Activated T-cell treated with anti-CD3 and anti-CD28 coated beads, Interleukin-2, amount 50 U/mL, for 48 hours (primary cell): ENCODE measurements at regions not wholly inside any gene's neighbourhood (a gene's known extent, or its start where the extent isn't known, plus 50 kb on each side); places are given as distances from the start of the nearest gene placed in this dataset.
"Not testable (repeated sequence)": the region's sequence is repeated elsewhere in the genome, so short reads cannot be mapped to it uniquely, and the experiment has no call there.

Experiments used
- DNase-seq, 2 experiments: peaks; one replicate each; pipeline ENCODE4 v3.0.0-alpha.2; 2020

- no peak for DNase-seq
These were observed 1645.2 kb upstream of the CDH6 start for GRCh38 chr5:29548262-29548661.

DNA sequence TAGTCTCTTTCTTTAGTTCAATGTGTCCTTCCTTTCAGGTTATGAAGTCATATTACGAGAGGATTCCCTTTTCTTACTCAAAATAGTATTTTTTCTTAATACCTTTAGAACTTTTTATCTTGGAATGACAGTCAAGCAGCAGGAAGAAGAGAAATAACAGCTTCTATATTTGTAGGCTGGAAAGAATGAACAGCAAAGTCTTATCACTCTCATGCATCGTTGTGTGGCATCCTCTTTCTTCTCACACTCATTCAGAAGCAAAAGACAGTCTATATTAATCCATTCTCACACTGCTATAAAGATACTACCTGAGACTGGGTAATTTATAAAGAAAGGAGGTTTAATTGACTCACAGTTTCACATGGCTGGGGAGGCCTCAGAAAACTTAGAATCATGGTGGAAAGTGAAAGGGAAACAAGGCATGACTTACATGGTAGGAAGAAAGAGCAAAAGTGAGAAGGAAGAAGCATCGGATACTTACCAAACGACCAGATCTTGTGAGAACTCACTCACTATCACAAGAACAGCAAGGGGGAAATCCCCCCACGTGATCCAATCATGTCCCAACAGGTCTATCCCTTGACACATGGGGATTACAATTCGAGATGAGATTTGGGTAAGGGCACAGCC lies 1646.1 kb upstream of the CDH6 start:
- no peak for DNase-seq

DNA sequence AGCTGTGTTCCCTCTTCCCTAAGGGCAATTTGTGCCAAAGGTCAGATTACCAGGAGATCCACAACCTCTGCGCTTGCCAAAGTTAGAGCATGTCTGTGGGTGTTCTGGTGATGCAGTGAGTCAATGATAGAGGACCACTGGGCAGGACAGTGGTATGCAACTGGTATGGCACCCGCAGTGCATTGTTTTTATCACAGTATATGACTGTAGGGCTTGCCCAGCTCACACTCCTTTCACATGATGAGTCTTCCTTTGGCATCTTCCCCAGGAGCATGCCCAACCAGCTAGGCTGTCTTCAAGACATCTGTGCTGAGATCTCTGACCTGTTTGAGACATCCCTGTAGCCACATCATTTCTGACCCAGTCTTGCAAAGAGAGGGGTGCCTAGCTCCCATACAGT lies 1650.0 kb upstream of the CDH6 start:
- DNase-seq, result no peak

DNA sequence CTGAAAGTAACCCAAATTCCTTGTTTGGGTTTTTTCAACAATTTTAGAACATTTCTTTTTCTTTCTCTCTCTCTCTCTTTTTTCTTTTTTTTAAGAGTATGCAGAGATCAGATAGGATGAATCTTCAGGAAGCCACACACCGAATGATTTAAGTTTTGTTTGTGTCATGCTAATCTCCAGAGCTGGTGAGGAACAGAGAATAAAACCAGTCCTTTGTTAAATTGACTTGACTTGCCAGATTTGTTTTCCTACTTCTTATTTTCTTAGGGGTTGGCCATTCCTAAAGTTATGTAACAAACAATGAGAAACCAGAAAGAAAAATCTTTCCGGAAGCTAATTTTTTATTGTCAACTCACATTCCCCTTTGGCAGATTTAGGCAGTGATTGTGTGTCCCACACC lies 1669.3 kb upstream of the CDH6 start:
- no peak for DNase-seq

GRCh38 chr5:29518176-29518575 lies 1675.3 kb upstream of the CDH6 start:
- DNase-seq, result no peak

- no peak for DNase-seq
These were observed 1677.3 kb upstream of the CDH6 start for GRCh38 chr5:29516224-29516623.

- no peak for DNase-seq
These were observed 1685.4 kb upstream of the CDH6 start for GRCh38 chr5:29508131-29508530.

GRCh38 chr5:29504411-29504810 lies 1689.1 kb upstream of the CDH6 start:
- DNase-seq, result no peak

- DNase-seq, result no peak
These were observed 1694.6 kb upstream of the CDH6 start for GRCh38 chr5:29498860-29499259.

DNA sequence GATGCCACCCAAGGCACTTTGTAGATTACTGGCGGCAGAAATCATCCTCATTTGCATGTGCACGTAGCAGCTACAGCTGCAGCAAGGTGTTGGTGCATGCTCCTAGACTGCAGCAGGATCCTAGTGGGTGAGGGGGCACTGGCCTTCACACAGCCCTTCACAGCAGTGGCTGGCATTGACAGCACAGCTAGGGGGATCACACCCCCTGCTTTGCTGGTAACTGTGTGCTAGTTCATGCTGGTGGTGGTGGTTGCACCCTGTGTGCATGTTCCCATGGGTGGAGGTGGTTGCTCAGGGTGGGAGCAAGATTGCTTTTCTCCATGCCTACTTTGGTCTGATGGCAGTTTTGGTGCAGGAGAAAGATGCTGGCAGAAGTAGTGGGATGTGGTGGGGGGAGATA lies 1695.1 kb upstream of the CDH6 start:
- DNase-seq, result no peak

- no peak for DNase-seq
These were observed 1708.2 kb upstream of the CDH6 start for GRCh38 chr5:29485333-29485732.

- no peak for DNase-seq
These were observed 1723.9 kb upstream of the CDH6 start for GRCh38 chr5:29469581-29469980.

DNA sequence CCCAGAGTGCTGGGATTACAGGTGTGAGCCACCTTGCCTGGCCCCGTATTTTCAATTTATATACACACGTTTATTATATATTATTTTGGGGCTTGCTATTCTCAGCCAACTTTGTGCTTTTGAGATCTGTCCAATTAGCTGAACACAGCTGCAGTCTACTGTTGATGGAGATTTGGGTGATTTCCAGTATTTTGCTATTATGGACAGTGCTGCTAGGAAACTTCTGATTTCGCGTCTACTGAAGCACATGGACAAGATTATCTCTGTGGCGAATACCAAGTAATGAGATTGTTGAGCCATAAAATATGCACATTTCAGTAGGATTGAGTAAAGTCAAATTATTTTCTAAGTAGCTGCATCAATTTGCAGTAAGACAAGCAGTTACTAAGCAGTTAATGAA lies 1731.2 kb upstream of the CDH6 start:
- no peak for DNase-seq

DNA sequence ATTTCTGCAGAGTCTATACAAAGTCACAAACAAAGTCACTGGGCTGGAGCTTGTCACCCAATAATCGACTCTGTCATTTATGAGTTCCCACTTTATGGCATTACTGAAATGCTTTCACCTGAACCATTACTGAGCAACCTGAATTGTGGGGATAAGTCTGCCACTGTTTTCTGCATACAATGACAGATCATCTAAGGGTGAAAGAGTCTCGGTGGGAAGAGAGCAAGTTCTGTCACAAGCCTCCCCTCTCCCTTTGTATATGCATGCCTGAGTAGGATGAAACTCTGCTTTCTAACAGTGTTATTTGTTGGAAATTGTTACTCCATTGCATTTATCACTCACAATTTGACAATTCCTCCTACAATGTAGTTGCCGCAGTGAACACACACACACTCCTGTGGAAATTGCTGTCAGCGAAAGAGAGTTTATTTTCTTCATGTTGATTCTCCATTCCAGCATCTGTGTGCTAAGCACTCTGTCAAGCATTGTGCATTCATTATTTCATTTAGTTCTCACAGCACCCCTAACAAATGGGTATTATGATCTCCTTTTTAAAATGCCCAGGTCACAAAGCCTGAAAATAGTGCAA lies 1732.4 kb upstream of the CDH6 start:
- DNase-seq, result no peak

GRCh38 chr5:29451004-29451403 lies 1742.5 kb upstream of the CDH6 start:
- DNase-seq, result not testable (repeated sequence)

GRCh38 chr5:29414681-29415080 lies 1778.8 kb upstream of the CDH6 start:
- no peak for DNase-seq

GRCh38 chr5:29412979-29413378 lies 1780.5 kb upstream of the CDH6 start:
- no peak for DNase-seq

DNA sequence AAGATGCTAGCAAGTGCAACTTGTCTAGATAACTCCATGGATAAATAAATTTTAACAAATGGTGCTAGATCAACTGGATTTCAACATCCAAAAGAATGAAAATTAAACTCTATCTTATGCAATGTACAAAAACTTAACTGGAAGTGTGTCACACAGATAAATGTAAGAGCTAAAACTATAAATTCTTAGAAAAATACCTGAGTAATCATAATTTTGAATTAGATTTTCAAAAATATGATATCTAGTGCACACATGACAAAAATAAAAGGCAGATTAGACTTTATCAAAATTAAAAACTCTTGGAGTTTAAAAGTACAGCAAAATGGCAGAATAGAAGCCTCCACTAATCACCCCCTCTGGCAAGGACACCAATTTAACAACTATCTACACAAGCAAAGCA lies 1791.2 kb upstream of the CDH6 start:
- DNase-seq, result no peak

DNA sequence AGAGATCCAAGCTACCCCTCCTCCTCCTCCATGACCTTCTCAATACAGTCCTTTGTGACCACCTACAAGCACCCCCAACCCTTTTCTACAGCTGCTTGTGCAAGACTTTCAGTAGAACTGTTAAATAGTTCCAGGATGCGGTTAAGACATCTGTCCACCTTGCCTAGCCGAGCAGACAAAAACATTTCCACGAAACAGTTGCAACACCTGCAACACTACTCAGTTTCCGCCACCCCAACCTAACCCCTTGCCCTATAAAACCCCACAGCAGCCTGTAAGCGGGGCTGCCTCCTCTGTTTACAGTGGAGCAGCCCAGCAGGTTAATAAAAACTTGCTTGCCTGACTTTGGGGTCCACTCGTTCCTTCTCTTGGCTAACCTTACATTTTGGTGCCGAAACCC lies 1803.5 kb upstream of the CDH6 start:
- DNase-seq, result no peak

GRCh38 chr5:29387384-29387783 lies 1806.1 kb upstream of the CDH6 start:
- no peak for DNase-seq

DNA sequence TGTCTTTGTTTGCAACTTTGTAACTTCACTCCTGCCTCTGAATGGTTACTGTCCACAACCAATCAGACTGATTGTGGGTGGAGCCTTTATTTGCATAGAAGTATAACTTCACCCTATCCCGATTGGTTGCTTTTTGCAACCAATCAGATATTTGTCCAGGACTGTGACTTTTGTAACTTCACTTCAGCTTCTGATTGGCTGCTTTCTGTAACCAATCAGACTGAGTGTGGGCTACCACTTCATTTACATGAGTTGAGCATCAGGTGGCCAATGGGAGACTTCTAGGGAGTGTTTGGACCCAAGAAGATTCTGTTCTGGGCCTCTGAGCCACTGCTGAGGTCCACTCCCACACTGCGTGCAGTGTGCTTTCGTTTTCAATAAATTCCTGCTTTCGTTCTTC lies 1810.7 kb upstream of the CDH6 start:
- no peak for DNase-seq

DNA sequence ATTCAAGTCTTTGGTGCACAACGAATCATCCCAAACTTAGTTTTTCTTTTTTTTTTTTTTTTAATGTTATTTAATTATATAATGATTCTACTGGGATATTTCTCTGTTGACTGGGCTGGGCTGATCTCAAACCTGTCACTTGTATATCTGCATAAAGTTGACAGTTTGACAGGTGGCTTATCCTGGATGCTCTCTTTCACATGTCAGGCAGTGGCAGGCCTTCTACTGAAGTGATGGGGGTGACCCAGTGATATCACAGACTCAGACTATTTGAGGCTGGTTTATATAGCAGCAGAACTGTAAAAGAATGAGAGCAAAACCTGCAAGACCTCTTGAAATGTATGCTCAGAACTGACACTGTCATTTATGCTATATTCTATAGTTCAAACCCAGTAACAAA lies 1813.5 kb upstream of the CDH6 start:
- DNase-seq, result no peak

GRCh38 chr5:29379619-29380018 lies 1813.9 kb upstream of the CDH6 start:
- no peak for DNase-seq

DNA sequence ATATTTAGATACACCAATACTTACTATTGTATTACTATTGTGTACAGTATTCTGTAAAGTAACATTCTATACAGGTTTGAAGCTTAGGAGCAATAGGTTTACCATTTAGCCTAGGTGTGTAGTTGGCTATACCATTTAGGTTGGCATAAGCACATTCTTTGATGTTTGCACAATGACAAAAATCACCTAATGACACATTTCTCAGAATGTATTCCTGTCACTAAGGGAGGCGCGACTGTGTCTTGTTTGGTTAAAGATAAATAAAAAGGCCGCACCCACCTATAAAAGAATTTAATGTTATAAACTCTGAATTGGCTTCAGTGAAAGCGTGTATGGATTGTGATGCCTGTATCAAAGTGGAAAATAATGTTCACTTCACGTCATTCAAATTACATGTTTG lies 1815.4 kb upstream of the CDH6 start:
- DNase-seq, result no peak

DNA sequence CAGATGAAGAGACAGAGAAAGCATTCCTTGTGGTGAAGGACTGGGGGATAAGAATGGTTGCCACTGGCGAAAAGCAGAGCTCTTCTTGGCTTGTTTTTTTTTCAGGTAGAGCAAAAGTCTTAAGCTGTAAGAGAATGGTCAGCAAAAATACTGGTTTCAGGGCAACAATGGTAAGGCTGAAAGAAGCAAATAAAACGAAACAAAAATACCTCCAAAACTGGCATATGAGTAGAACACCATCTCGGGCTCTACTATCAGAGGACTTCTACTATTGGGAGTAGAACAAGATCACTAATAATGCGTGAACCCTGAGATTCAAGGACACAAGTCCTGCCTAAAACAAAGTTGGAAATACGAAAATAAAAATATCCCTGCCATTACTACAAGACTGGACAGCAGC lies 1823.2 kb upstream of the CDH6 start:
- DNase-seq, result no peak
